HG03025 (cell line): ENCODE measurements at regions not wholly inside any gene's neighbourhood (a gene's known extent, or its start where the extent isn't known, plus 50 kb on each side); places are given as distances from the start of the nearest gene placed in this dataset.

Source experiments
- ATAC-seq: cut with Tn5 transposase; IDR thresholded peaks from one replicate; pipeline ENCODE4 v1.9.1; 2021; ENCODE audit warnings: mild to moderate bottlenecking, moderate library complexity; ENCODE audit not compliant: unreplicated experiment, low FRiP score

GRCh38 chr18:34631093-34631966 is 78.8 kb upstream of the DTNA start:
- no peak for ATAC-seq

GRCh38 chr18:34632321-34632720 is 77.8 kb upstream of the DTNA start:
- ATAC-seq = no peak

GRCh38 chr18:34633368-34633767 is 76.7 kb upstream of the DTNA start:
- no peak for ATAC-seq

- no peak for ATAC-seq
Observed at GRCh38 chr18:34637094-34637801, 72.8 kb upstream of the DTNA start.

- ATAC-seq = no peak
Observed at GRCh38 chr18:34639687-34640086, 70.4 kb upstream of the DTNA start.

GRCh38 chr18:34640276-34640675 is 69.8 kb upstream of the DTNA start:
- ATAC-seq = no peak

- no peak for ATAC-seq
Observed at GRCh38 chr18:34643989-34644388, 66.1 kb upstream of the DTNA start.

- ATAC-seq = no peak
Observed at GRCh38 chr18:34647251-34647650, 62.8 kb upstream of the DTNA start.

GRCh38 chr18:34648269-34648985 is 61.7 kb upstream of the DTNA start:
- ATAC-seq = no peak

- no peak for ATAC-seq
Observed at GRCh38 chr18:34649080-34649479, 61.0 kb upstream of the DTNA start.

- no peak for ATAC-seq
Observed at GRCh38 chr18:34650121-34650545, 60.0 kb upstream of the DTNA start.

- no peak for ATAC-seq
Observed at GRCh38 chr18:34651586-34652369, 58.3 kb upstream of the DTNA start.

- ATAC-seq = no peak
Observed at GRCh38 chr18:34655131-34655530, 55.0 kb upstream of the DTNA start.

- no peak for ATAC-seq
Observed at GRCh38 chr18:34657860-34658500, 52.1 kb upstream of the DTNA start.

GRCh38 chr18:34659579-34660517 is 50.2 kb upstream of the DTNA start:
- no peak for ATAC-seq
